HG03159 (cell line): ENCODE measurements at regions not wholly inside any gene's neighbourhood (a gene's known extent, or its start where the extent isn't known, plus 50 kb on each side); places are given as distances from the start of the nearest gene placed in this dataset.
"Not testable (repeated sequence)": the region's sequence is repeated elsewhere in the genome, so short reads cannot be mapped to it uniquely, and the experiment has no call there.

Experiments
- ATAC-seq: cut with Tn5 transposase; IDR thresholded peaks from one replicate; pipeline ENCODE4 v1.9.1; 2021; ENCODE audit warnings: mild to moderate bottlenecking, moderate library complexity; ENCODE audit not compliant: unreplicated experiment

GRCh38 chr4:118586357-118586790 lies 98.8 kb upstream of the METTL14 start:
- no peak for ATAC-seq

GRCh38 chr4:118587116-118587831 lies 97.9 kb upstream of the METTL14 start:
- ATAC-seq = no peak

- ATAC-seq = no peak
Observed at GRCh38 chr4:118587946-118588345, 97.2 kb upstream of the METTL14 start.

- no peak for ATAC-seq
Observed at GRCh38 chr4:118589471-118590055, 95.6 kb upstream of the METTL14 start.

- peak; percentile 98 for ATAC-seq
Observed at GRCh38 chr4:118591339-118592046, 93.7 kb upstream of the METTL14 start.

GRCh38 chr4:118592289-118592688 lies 92.9 kb upstream of the METTL14 start:
- ATAC-seq = not testable (repeated sequence)

- not testable (repeated sequence) for ATAC-seq
Observed at GRCh38 chr4:118595883-118596282, 89.3 kb upstream of the METTL14 start.

GRCh38 chr4:118625097-118625496 lies 60.1 kb upstream of the METTL14 start:
- not testable (repeated sequence) for ATAC-seq

- not testable (repeated sequence) for ATAC-seq
Observed at GRCh38 chr4:118629697-118630096, 55.5 kb upstream of the METTL14 start.

GRCh38 chr4:118630897-118631296 lies 54.3 kb upstream of the METTL14 start:
- not testable (repeated sequence) for ATAC-seq

GRCh38 chr4:118631321-118632050 lies 53.7 kb upstream of the METTL14 start:
- ATAC-seq = not testable (repeated sequence)

- not testable (repeated sequence) for ATAC-seq
Observed at GRCh38 chr4:118633476-118633875, 51.7 kb upstream of the METTL14 start.

GRCh38 chr4:118634126-118634875 lies 50.9 kb upstream of the METTL14 start:
- not testable (repeated sequence) for ATAC-seq
